ENCODE measurements at regions not wholly inside any gene's neighbourhood (a gene's known extent, or its start where the extent isn't known, plus 50 kb on each side); places are given as distances from the start of the nearest gene placed in this dataset.

DNA sequence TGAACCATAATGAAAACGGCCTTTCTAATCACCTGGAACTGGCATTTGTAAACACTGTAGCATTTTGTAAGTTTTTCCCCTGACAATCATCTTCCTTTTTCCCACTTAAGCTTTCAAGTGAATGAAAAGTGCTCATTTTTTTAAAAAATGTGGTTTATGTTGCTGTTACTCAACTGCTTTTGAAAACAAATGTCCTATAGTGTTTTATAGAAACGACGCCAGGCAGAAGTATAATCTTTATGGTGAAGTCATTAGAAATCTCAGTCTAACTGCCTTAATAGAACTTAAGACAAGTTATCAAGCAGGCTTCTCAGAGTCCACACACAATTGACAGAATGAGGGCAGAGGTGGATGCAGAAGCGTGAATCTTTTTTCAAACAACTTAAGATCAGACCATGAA, 442.3 kb downstream of the KLF12 start (continued):
- TF ChIP-seq, protein P1, sequence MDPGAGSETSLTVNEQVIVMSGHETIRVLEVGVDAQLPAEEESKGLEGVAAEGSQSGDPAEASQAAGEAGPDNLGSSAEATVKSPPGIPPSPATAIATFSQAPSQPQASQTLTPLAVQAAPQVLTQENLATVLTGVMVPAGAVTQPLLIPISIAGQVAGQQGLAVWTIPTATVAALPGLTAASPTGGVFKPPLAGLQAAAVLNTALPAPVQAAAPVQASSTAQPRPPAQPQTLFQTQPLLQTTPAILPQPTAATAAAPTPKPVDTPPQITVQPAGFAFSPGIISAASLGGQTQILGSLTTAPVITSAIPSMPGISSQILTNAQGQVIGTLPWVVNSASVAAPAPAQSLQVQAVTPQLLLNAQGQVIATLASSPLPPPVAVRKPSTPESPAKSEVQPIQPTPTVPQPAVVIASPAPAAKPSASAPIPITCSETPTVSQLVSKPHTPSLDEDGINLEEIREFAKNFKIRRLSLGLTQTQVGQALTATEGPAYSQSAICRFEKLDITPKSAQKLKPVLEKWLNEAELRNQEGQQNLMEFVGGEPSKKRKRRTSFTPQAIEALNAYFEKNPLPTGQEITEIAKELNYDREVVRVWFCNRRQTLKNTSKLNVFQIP (CRISPR knock-in tag; IDR thresholded peaks at IDR 0.05; ENCODE audit: borderline replicate concordance, low read depth) = no peak

DNA sequence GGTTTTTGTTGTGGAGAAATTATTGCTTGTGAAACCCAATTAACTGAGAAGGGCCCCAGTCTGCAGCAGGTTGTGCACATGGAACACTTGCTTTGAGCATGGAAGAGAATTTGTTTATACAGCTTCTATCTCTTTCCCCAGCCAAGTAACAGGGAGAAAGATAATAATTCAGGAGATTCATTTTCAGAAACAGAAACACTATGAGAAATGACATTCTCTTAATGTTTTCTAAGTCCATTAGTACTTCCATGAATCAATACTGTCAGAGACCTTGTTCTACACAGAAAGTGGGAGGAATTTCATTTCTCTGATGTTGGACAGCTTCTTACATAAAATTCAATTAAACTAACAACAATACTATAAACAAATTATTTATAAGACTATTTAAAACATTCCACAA, 446.3 kb downstream of the KLF12 start:
- no peak for ATAC-seq
- TF ChIP-seq ZNF8 (CRISPR knock-in tag; IDR thresholded peaks at IDR 0.05) = no peak
- no peak for TF ChIP-seq ZNF565 (CRISPR knock-in tag; conservative IDR thresholded peaks at IDR 0.05; ENCODE audit: low read depth)
- TF ChIP-seq TOX (CRISPR knock-in tag; IDR thresholded peaks at IDR 0.05; ENCODE audit: borderline replicate concordance) = no peak
- TF ChIP-seq, protein P2, sequence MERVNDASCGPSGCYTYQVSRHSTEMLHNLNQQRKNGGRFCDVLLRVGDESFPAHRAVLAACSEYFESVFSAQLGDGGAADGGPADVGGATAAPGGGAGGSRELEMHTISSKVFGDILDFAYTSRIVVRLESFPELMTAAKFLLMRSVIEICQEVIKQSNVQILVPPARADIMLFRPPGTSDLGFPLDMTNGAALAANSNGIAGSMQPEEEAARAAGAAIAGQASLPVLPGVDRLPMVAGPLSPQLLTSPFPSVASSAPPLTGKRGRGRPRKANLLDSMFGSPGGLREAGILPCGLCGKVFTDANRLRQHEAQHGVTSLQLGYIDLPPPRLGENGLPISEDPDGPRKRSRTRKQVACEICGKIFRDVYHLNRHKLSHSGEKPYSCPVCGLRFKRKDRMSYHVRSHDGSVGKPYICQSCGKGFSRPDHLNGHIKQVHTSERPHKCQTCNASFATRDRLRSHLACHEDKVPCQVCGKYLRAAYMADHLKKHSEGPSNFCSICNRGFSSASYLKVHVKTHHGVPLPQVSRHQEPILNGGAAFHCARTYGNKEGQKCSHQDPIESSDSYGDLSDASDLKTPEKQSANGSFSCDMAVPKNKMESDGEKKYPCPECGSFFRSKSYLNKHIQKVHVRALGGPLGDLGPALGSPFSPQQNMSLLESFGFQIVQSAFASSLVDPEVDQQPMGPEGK (CRISPR knock-in tag; IDR thresholded peaks at IDR 0.05; ENCODE audit: borderline replicate concordance) = no peak
- no peak for TF ChIP-seq ZFP30 (CRISPR knock-in tag; IDR thresholded peaks at IDR 0.05)
- no peak for TF ChIP-seq PPARA (CRISPR knock-in tag; IDR thresholded peaks at IDR 0.05; ENCODE audit: borderline replicate concordance)
- TF ChIP-seq ISL1 (CRISPR knock-in tag; IDR thresholded peaks at IDR 0.05) = no peak
- TF ChIP-seq, protein P1 (CRISPR knock-in tag; IDR thresholded peaks at IDR 0.05; ENCODE audit: borderline replicate concordance, low read depth) = no peak
- no peak for TF ChIP-seq GLIS3 (CRISPR knock-in tag; IDR thresholded peaks at IDR 0.05)
- no peak for TF ChIP-seq CSDC2 (CRISPR knock-in tag; IDR thresholded peaks at IDR 0.05)
- TF ChIP-seq BACH2 (CRISPR knock-in tag; IDR thresholded peaks at IDR 0.05; ENCODE audit: borderline replicate concordance) = no peak
- TF ChIP-seq ZNF70 (CRISPR knock-in tag; IDR thresholded peaks at IDR 0.05) = no peak
- no peak for TF ChIP-seq ESRRG (CRISPR knock-in tag; IDR thresholded peaks at IDR 0.05)
- no peak for TF ChIP-seq SNAI2 (CRISPR knock-in tag; IDR thresholded peaks at IDR 0.05)
- no peak for TF ChIP-seq ZC3H10 (CRISPR knock-in tag; IDR thresholded peaks at IDR 0.05)

DNA sequence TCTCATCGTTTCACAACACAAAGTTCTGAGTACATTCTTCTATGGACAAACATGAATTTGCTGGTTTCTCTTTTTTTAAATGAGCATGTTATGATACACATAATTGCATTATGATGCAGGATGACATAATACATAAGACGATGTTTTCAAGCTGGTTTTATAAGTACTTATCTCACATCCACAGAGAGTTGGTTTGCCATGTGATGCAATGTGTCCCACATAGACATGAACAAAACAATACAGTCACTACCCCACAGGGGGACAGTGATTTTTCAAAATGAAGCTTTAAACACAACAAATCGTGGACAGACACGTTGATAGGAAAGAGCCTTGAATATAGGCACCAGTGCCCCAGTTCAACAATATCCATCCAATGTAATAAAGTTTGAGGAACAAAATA, 447.1 kb downstream of the KLF12 start:
- TF ChIP-seq, protein P3, sequence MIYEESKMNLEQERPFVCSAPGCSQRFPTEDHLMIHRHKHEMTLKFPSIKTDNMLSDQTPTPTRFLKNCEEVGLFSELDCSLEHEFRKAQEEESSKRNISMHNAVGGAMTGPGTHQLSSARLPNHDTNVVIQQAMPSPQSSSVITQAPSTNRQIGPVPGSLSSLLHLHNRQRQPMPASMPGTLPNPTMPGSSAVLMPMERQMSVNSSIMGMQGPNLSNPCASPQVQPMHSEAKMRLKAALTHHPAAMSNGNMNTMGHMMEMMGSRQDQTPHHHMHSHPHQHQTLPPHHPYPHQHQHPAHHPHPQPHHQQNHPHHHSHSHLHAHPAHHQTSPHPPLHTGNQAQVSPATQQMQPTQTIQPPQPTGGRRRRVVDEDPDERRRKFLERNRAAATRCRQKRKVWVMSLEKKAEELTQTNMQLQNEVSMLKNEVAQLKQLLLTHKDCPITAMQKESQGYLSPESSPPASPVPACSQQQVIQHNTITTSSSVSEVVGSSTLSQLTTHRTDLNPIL (CRISPR knock-in tag; IDR thresholded peaks at IDR 0.05; ENCODE audit: low read depth) = no peak
- TF ChIP-seq, protein P1 (CRISPR knock-in tag; IDR thresholded peaks at IDR 0.05; ENCODE audit: borderline replicate concordance, low read depth) = no peak
- TF ChIP-seq ZC3H10 (CRISPR knock-in tag; IDR thresholded peaks at IDR 0.05) = no peak
- TF ChIP-seq SNAI2 (CRISPR knock-in tag; IDR thresholded peaks at IDR 0.05) = no peak
- no peak for TF ChIP-seq TCF4 (CRISPR knock-in tag; IDR thresholded peaks at IDR 0.05; ENCODE audit: borderline replicate concordance)
- no peak for ATAC-seq

DNA sequence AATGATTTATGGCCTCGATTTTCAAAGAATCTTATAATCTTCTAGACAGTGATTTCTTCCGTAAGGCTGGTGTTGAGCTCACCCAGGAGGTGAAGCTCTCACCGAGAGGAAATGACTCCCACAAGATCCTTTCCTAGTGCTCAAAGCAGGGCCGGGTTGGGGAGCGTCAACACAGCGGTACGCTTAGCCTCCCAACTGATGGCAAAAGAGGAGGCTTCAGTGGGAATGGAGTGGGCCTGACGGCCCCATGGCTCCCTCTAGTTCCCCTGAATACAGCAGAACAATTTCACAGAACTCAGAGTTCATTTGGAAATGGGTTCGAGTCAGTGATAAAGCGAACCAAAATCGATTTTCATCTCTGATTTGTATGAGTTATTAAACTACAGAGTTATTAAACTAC, 449.5 kb downstream of the KLF12 start:
- no peak for ATAC-seq
- TF ChIP-seq RARB (CRISPR knock-in tag; IDR thresholded peaks at IDR 0.05) = no peak
- no peak for TF ChIP-seq OSR1 (CRISPR knock-in tag; IDR thresholded peaks at IDR 0.05)
- TF ChIP-seq ZNF8 (CRISPR knock-in tag; IDR thresholded peaks at IDR 0.05) = no peak
- TF ChIP-seq TCF4 (CRISPR knock-in tag; IDR thresholded peaks at IDR 0.05; ENCODE audit: borderline replicate concordance) = no peak
- TF ChIP-seq TOX (CRISPR knock-in tag; IDR thresholded peaks at IDR 0.05; ENCODE audit: borderline replicate concordance) = no peak
- TF ChIP-seq, protein P3 (CRISPR knock-in tag; IDR thresholded peaks at IDR 0.05; ENCODE audit: low read depth) = no peak
